ENCODE measurements at regions not wholly inside any gene's neighbourhood (a gene's known extent, or its start where the extent isn't known, plus 50 kb on each side); places are given as distances from the start of the nearest gene placed in this dataset.
A peak's percentile ranks its signal among the peaks of the same experiment; 100 is the strongest.

DNA sequence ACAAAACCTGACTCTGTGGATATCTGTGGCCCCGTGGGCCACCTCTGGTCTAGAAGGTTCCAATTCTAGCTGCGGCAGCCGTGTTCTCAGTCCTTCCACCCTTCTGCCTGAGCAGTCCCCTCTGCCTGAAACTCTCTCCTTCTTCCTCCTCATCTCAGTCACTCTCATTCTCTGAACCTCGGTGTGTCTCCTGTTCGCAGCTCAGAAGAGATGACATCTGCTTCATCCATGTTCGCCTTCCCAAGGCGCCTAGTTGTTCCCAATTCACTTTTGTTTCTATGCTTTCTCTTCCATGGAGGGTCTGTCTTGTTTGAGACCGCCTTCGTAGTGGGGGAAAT lies 95.5 kb downstream of the CEBPB start:
- no peak for DNase-seq

GRCh38 chr20:50286609-50287008 lies 96.0 kb downstream of the CEBPB start:
- DNase-seq, result peak; percentile 92

GRCh38 chr20:50287512-50287911 lies 96.9 kb downstream of the CEBPB start:
- no peak for DNase-seq

GRCh38 chr20:50288128-50288623 lies 97.5 kb downstream of the CEBPB start:
- DNase-seq, result no peak

DNA sequence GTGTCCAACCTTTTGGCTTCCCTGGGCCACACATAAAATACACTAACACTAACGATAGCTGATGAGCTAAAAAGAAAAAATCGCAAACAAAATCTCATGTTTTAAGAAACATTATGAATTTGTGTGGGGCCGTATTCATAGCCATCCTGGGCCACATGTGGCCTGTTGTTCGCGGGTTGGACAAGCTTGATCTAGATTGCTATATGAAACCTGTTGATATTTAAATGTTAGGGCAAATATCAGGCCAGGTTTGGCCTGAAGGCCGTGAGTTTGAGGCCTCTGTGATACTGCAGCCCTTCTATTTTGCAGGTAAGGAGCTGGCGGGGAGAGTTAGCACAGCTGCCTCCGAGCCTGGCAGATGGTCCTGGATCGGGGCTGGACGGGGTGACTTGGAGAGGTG lies 99.0 kb downstream of the CEBPB start:
- DNase-seq, result no peak

- DNase-seq, result no peak
Measured at GRCh38 chr20:50290112-50290511, 99.5 kb downstream of the CEBPB start.

DNA sequence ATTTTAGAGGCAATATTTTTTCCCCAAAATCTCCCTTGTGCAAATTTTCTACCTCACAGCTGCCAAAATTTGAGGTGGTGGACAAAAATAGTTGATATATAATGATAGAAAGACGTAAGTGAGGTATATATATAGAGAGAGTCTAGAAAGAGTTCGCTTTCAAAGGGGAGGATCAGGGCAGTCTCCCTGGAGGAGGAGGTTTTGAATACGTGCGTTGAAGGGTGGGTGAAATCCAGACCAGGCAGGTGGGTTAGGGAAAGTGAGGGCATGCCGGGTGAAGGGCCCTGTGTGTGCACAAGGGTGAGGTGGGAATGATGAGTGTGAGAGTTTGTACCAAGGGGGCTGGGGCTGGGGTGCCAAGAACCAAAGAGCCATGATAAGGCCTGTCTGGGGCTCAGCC lies 100.2 kb downstream of the CEBPB start:
- DNase-seq, result no peak

DNA sequence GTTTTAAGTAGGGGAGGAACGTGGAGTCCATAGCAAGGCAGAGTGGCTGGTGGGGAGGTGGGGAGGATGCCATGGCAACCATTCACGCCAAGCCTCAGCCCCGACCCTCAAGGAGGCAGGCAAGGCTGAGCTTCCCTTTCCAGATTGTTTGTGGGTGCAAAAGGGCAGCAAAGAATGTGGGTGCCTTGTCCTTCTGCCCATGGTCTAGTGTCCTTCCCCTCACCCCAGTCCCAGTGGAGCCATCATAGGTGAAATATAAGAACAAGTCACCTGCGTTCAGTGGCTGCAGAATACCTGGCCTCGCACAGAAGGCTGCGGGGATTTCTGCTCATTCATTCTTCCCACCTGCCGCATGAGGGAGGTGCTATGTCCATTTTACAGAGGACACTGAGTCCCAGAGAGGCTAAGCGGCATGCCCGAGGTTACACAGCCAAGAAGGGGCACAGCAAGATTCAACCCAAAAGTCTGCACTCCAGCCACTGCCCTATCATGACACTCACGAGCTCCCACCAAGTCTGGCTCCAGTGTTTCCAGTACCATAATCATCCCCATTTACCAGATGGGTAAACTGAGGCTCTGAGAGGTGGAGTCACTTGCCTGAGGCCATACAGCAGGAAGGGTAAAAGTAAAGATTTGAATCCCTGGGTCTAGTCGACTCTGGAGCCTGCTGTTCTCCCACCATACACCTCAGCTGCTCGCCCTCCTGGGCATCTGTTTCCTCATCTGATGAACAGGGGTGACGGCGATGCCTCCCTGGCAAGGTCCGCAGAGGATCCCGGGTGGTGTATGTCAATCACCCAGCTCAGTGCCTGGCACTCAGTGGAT lies 100.8 kb downstream of the CEBPB start:
- DNase-seq, result no peak

DNA sequence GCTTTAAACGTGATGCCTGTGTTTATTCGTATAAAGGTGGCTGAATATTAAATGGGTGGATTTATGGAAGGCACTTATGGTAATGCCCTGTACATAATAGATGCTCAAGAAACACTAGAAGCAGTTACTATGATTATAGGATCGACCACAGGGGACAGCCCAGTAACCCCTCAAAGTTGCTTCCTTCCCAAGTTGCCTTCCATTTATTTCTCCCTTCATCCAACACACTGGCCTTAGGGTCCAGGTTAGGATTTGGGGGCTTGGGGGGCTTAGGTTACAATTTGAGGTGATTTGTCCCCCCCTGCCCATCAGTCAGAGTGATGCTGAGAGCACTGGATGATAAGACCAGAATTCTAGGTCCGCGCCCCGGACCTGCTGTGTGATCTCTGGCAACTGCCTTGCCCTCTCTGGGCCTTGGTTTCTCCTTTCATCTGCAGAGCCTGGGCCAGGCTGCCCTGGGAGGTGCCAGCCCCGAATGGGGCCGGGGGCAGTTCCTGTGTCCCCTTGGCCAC lies 101.5 kb downstream of the CEBPB start:
- no peak for DNase-seq

GRCh38 chr20:50292591-50293283 lies 102.1 kb downstream of the CEBPB start:
- DNase-seq, result peak; percentile 92

- no peak for DNase-seq
Measured at GRCh38 chr20:50293284-50294139, 102.9 kb downstream of the CEBPB start.

DNA sequence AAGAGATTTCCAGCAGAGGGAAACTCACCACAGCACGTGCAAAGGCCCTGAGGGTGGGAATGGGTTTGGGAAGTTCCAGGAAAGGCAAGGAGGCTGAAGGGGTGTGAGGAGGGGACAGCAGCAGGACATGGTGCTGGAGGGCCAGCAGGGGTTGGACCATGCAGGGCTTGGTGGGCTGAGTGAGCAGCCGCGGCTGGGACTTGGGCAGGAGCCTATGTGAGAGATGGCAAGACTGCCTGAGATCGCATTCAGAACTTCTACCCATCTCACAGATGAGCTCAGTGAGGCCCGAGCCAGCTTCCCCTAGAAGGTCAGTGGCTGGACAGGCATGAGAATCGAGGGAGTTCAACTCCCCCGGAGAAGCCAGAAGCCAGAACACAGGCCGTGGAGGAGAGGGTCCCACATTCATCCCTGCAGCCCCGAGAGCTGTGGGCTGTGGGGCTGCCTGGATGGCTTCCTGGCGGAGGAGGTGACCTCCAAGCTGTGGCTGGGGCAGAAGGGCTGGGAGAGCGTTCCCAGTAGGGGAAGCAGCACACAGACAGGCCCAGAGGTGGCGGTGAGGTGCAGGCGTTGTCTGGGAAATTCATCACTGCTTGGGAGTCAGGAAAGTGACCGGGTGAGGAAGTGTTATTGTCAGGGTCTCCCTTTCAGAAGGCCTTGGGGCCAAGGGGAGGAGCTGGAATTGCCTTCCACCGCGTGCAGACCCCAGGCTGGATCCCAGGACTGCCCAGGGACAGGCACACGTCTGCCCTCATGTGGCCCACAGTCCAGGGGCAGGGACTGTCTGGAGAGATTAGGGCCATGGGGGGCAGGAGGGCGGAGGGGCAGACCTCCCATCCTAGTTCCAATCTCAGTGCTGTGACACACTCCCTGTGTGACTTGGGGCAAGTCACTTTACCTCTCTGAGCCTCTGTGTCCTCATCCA lies 103.8 kb downstream of the CEBPB start:
- no peak for DNase-seq

DNA sequence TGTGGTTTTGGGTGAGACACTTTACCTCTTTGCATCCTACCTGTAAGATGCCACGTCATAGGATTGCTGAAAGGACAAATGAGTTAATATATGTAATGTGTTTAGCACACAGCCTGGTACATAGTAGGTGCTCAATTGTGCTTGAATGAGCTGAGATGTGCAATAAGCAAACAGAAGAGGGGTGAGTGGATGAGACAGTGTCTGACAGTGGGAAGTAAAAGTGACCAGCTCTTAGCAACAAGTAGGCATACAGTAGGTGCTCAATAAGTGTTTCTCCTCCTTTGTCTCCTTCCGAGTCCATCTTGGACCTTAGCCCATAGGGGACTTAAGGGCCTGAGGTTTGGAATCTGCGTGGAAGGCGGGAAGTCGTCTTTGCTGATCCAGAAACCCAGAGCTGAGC lies 104.7 kb downstream of the CEBPB start:
- DNase-seq, result no peak

DNA sequence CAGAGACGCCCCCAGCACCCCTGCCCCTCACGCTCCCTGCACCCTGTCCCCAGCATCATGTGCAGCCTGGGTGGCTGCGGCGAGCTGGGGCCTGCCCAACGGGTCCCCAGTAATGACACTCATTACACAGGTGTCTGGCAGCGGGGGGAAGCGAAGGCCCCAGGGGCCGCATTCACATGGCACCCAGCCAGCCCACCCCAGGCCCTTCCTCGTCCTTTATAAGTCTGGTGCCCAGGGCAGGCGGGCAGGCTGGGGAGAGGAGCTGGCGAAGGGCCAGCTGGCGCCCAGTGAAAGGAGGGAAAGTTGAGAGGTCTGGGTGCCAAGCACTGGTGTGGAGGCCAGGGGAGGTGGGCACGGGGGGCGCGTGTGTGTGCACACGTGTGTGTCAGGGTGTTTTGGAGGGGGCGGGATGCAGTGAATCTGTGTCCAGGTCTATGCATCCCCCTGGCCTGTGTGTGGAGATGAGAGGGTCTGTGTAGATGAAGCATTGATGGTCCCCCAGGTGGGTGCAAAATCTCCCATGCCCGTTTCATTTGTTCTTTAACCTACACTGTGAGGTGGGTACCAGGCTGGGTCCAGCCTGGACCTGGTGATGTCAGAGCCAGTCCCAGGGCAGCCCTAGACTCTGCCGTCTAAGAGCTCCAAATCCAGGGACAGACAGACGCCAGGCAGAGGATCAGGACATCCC lies 105.3 kb downstream of the CEBPB start:
- no peak for DNase-seq

- no peak for DNase-seq
Measured at GRCh38 chr20:50296450-50297375, 106.1 kb downstream of the CEBPB start.

DNA sequence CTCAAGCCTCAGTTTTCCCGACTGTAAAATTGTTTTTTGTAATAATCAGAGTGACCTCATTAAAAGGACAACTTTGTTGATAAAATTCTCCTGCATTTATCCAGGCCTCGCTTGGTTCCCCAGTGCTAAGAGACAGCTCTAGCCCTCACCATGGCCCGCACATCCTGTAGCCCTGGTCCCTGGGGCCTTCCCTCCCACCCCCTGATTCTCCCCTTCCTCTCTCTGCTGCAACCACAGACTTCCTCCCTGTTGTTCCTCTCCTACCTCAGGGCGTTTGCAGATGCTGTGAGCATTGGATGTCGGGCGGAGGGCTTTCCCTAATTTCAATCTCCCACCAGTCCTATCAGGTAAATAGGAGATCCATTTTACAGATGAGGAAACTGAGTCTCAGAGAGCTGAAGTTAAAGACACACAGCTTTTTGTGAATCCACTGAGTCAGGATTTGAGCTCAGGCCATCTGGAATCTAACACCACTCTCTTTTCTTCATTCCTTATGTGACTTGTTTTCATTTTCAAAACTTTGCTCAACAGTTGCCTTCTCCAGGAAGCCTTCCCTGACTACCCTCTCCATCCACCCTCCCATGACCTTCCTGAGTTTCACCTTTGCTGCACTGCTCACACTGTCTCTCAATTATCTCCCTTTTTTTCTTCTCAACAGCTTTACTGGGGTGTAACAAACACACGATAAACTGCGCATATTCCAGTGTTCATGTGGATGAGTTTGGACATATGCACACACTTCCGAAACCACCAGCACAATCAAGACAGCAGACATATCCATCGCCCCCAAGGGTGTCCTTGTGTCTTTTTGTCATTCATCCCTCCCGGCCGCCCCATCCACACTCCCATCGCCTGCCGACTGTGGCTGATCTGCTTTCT lies 107.1 kb downstream of the CEBPB start:
- no peak for DNase-seq

DNA sequence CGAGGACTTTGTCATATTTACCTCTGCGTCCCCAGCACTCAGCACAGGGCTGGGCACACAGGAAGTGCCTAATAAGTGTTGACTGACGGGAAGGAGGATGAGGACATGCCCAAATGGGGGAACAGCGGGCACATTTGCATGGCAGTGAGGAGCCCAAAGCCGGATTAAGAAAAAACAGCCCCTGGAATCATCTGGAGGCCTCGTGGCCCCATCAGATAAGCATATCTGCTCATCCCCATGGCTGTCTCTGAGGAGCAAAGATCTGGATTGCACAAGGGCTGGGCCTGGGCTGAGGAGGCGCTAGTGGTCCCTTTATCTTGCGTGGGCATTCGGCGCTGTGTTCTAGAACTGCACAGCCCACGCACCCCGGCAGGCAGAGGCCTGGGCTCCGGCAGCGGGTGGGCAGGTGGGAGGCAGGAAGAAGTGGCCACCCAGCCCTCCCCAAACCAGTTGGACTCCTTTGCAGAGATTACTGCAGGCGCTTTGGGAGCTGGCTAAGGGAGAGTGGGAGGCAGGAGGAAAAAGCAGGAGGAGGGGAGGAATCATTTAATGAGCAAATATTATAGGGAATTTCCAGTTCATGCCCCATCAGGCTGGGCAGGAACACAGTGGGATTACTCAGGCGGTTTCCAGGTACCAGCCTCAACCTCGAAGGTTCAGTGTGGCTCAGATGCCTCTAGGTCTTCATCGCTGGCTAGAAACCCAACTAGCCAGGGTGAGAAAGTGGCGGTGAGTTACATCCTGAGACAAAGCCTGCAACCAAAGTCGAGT lies 108.1 kb downstream of the CEBPB start:
- no peak for DNase-seq

DNA sequence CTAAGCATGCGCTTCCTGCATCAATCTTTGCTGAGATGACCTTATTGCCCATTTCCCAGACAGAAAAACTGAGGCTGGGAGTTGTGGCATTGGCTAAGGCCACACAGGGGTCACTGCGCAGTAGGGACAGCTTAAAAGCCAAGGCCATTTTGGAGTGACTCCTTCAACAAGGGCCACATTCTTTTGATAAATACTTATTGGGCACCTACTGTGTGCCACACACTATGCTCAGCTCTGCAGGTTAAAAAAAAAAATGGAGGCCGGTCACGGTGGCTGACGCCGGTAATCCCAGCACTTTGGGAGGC lies 108.6 kb downstream of the CEBPB start:
- no peak for DNase-seq
